ENCODE measurements at regions not wholly inside any gene's neighbourhood (a gene's known extent, or its start where the extent isn't known, plus 50 kb on each side); places are given as distances from the start of the nearest gene placed in this dataset.

GRCh38 chr4:179536694-179537093, 2094.5 kb upstream of the AGA start:
- no peak for TF ChIP-seq CTCF (conservative IDR thresholded peaks at IDR 0.05)
- no peak for TF ChIP-seq ZFX (IDR thresholded peaks at IDR 0.05)

All from C4-2B (cell line).